SU-DHL-6 (cell line): ENCODE measurements at regions not wholly inside any gene's neighbourhood (a gene's known extent, or its start where the extent isn't known, plus 50 kb on each side); places are given as distances from the start of the nearest gene placed in this dataset.

Experiments
- H2AFZ ChIP-seq: fragments of 200-600 bp; sonication (generic); 2 replicates; pipeline ENCODE4 v1.6.1; 2014; ENCODE audit warnings: low read depth, mild to moderate bottlenecking, moderate library complexity, mixed read lengths, antibody characterized with exemption, low read length; ENCODE audit not compliant: severe bottlenecking
- H3F3A ChIP-seq: fragments of 200-600 bp; shearing (Covaris generic); 2 replicates; pipeline ENCODE4 v1.6.0; 2016; ENCODE audit warnings: antibody characterized with exemption, mild to moderate bottlenecking; ENCODE audit not compliant: insufficient read depth
- H3K27ac ChIP-seq: fragments of 200-600 bp; sonication (generic); 2 replicates; pipeline ENCODE4 v1.5.1; 2016; ENCODE audit warnings: low read depth, mild to moderate bottlenecking, low read length, moderate library complexity, mixed read lengths
- H3K27me3 ChIP-seq: fragments of 200-600 bp; sonication (generic), shearing (Covaris generic); 2 replicates; pipeline ENCODE4 v1.6.0; 2014; ENCODE audit warnings: mild to moderate bottlenecking, low read length
- H3K36me3 ChIP-seq: fragments of 200-600 bp; sonication (generic); 2 replicates; pipeline ENCODE4 v1.6.1; 2014; ENCODE audit warnings: mild to moderate bottlenecking, low read length, mixed read lengths
- H3K4me2 ChIP-seq: fragments of 300-600, 200-600 bp; shearing (Covaris generic), sonication (generic); 2 replicates; pipeline ENCODE4 v1.6.0; 2014; ENCODE audit warnings: low read length, low read depth, mild to moderate bottlenecking; ENCODE audit not compliant: poor library complexity, severe bottlenecking
- H3K4me3 ChIP-seq: fragments of 200-600 bp; sonication (generic); 2 replicates; pipeline ENCODE4 v1.5.1; 2014; ENCODE audit warnings: antibody characterized with exemption, low read length, mild to moderate bottlenecking, mixed read lengths; ENCODE audit not compliant: insufficient read depth, poor library complexity, severe bottlenecking
- H3K79me2 ChIP-seq: fragments of 200-600 bp; sonication (generic); 2 replicates; pipeline ENCODE4 v1.6.1; 2014; ENCODE audit warnings: mild to moderate bottlenecking, low read length, moderate library complexity; ENCODE audit not compliant: insufficient read depth
- H3K9ac ChIP-seq: fragments of 200-600 bp; sonication (generic); 2 replicates; pipeline ENCODE4 v1.7.0; 2014; ENCODE audit warnings: mild to moderate bottlenecking, low read length
- H3K9me2 ChIP-seq: fragments of 200-600 bp; sonication (generic); replicated peaks from 2 replicates; pipeline ENCODE4 v1.6.1; 2014; ENCODE audit warnings: low read length; ENCODE audit not compliant: insufficient read depth
- H3K9me3 ChIP-seq: fragments of 200-600 bp; sonication (generic); 2 replicates; pipeline ENCODE4 v1.6.1; 2014; ENCODE audit warnings: low read length, mixed read lengths; ENCODE audit not compliant: insufficient read depth
- H4K20me1 ChIP-seq: fragments of 200-600 bp; sonication (generic); 2 replicates; pipeline ENCODE4 v1.6.1; 2014; ENCODE audit warnings: low read depth, mild to moderate bottlenecking, antibody characterized with exemption, low read length, moderate library complexity, mixed read lengths
- EZH2phosphoT487 ChIP-seq: fragments of 200-600 bp; sonication (generic), shearing (Covaris generic); conservative IDR thresholded peaks from 2 replicates; pipeline ENCODE4 v1.6.1; 2018; ENCODE audit warnings: mild to moderate bottlenecking, antibody characterized with exemption, low read length, moderate library complexity, mixed read lengths
- TF ChIP-seq, protein P1 (sequence below): fragments of 200-600 bp; sonication (generic); IDR thresholded peaks from one replicate; pipeline ENCODE4 v1.5.1; 2017; ENCODE audit warnings: antibody characterized with exemption, mild to moderate bottlenecking, low read length, moderate library complexity; ENCODE audit not compliant: insufficient read depth, poor library complexity, severe bottlenecking

DNA sequence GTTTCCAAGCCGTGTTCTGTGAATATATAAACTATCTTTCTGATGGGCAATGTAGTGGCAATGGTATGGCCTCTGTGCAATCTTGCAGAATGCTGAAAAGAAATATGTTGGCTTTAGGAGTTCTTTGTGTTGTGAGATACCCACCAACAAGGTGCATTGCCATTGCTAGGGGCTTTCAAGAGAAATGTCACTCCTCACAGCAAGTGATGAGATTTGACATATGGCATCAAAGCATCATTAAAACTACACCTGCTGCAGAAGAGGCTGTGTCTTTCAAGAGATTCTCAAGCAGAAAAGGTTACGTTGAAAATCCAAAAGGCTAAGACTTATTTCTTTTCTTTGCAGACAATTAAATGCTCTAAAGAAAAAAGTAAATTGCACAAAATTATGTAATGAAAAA lies 1110.8 kb downstream of the CBLN2 start:
- Histone ChIP-seq H3K27ac (no peak overlapping the region), H4K20me1 (no peaks in the 10 kb centered on the region), H3K9ac (no peak overlapping the region), H3K4me2 (no peak overlapping the region), H2AFZ (no peak overlapping the region), H3K27me3 (no peaks in the 10 kb centered on the region), H3F3A (no peaks in the 10 kb centered on the region), H3K79me2 (no peaks in the 10 kb centered on the region), H3K9me3 (no peaks in the 10 kb centered on the region), H3K36me3 (no peaks in the 10 kb centered on the region), H3K9me2 (no peaks in the 10 kb centered on the region), H3K4me3 (no peak overlapping the region)
- TF ChIP-seq, protein P1, sequence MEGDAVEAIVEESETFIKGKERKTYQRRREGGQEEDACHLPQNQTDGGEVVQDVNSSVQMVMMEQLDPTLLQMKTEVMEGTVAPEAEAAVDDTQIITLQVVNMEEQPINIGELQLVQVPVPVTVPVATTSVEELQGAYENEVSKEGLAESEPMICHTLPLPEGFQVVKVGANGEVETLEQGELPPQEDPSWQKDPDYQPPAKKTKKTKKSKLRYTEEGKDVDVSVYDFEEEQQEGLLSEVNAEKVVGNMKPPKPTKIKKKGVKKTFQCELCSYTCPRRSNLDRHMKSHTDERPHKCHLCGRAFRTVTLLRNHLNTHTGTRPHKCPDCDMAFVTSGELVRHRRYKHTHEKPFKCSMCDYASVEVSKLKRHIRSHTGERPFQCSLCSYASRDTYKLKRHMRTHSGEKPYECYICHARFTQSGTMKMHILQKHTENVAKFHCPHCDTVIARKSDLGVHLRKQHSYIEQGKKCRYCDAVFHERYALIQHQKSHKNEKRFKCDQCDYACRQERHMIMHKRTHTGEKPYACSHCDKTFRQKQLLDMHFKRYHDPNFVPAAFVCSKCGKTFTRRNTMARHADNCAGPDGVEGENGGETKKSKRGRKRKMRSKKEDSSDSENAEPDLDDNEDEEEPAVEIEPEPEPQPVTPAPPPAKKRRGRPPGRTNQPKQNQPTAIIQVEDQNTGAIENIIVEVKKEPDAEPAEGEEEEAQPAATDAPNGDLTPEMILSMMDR = no peak
- no peak for TF ChIP-seq EZH2phosphoT487

DNA sequence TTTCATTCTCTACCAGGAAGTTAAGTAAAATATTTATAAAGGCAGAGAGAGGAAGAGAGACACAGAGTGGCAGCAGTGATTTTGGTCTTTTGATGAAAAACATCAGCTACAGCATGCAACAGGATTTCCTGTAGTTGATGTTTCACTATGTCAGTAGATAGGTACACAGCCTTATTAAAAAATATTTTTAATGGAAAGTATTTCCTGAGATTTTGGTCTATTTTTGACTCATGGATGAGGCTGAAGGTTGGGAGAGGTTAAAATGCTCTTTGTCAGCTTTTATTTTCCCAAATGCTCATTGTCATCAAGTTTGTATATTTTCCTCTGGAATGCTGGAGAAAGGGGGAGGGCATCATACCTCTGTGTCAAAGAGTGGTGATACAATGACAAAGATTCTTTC lies 1112.5 kb downstream of the CBLN2 start:
- no peak overlapping the region for H3K4me2 ChIP-seq
- no peak for TF ChIP-seq EZH2phosphoT487
- no peaks in the 10 kb centered on the region for H3F3A ChIP-seq
- peak overlapping the region; percentile 24 for H2AFZ ChIP-seq
- H3K79me2 ChIP-seq = no peaks in the 10 kb centered on the region
- H3K27me3 ChIP-seq = no peaks in the 10 kb centered on the region
- H3K27ac ChIP-seq = no peak overlapping the region
- H3K9ac ChIP-seq = no peak overlapping the region
- H3K9me3 ChIP-seq = no peaks in the 10 kb centered on the region
- no peaks in the 10 kb centered on the region for H3K36me3 ChIP-seq
- H4K20me1 ChIP-seq = no peaks in the 10 kb centered on the region
- H3K4me3 ChIP-seq = no peak overlapping the region
- no peaks in the 10 kb centered on the region for H3K9me2 ChIP-seq

DNA sequence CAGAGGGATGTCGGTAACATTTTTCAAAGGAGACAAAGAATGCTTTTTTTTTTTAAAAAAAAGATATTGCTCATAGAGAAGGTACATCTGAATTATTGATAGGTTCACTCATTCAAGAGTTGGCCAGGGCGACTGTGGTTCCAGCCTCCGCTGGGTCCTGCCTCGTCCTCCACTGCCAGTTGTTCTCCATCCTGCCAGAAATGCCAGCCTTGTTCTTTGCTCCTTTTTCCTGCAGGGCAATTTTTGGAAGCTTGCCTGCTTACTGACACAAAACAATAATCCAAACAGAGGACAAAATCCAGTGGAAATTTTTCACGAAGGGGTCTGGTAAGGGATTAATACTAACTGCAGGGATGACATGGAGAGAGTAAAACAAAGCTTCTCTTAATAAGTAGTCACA lies 1113.0 kb downstream of the CBLN2 start:
- no peak overlapping the region for H3K4me2 ChIP-seq
- H3F3A ChIP-seq = no peaks in the 10 kb centered on the region
- H4K20me1 ChIP-seq = no peaks in the 10 kb centered on the region
- H3K9me3 ChIP-seq = no peaks in the 10 kb centered on the region
- TF ChIP-seq, protein P1 = no peak
- TF ChIP-seq EZH2phosphoT487 = no peak
- H3K4me3 ChIP-seq = no peak overlapping the region
- H2AFZ ChIP-seq = peak overlapping the region; percentile 24
- H3K79me2 ChIP-seq = no peaks in the 10 kb centered on the region
- H3K27ac ChIP-seq = no peak overlapping the region
- no peak overlapping the region for H3K9ac ChIP-seq
- H3K27me3 ChIP-seq = no peaks in the 10 kb centered on the region
- H3K9me2 ChIP-seq = no peaks in the 10 kb centered on the region
- H3K36me3 ChIP-seq = no peaks in the 10 kb centered on the region

DNA sequence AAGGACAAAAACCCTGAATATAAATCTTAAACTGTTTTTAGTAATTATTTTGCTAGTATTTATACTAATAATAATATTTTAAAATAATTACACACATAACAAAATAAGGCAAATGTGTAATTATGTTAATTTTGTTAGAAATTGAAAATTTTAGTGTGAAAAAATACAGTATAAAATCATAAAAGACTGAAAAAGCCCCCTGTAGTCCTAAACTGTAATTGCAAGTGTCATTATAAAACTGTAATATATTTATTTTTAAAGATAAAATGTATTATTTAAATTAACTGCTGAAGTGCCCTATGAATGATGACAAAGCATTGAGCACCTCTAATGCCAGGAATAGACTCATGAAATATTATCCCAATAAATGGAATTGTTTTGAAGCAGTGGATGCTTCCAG lies 1117.7 kb downstream of the CBLN2 start:
- TF ChIP-seq EZH2phosphoT487 = no peak
- TF ChIP-seq, protein P1 = no peak
- Histone ChIP-seq H3K79me2 (no peaks in the 10 kb centered on the region), H3K9me2 (no peaks in the 10 kb centered on the region), H3K27me3 (no peaks in the 10 kb centered on the region), H3F3A (no peaks in the 10 kb centered on the region), H3K27ac (no peak overlapping the region), H3K4me3 (no peak overlapping the region), H3K9ac (no peak overlapping the region), H4K20me1 (no peaks in the 10 kb centered on the region), H3K36me3 (no peaks in the 10 kb centered on the region), H3K4me2 (no peak overlapping the region), H3K9me3 (no peaks in the 10 kb centered on the region), H2AFZ (peak overlapping the region; percentile 8)
